Left colon (tissue), 2 donors: ENCODE measurements at regions not wholly inside any gene's neighbourhood (a gene's known extent, or its start where the extent isn't known, plus 50 kb on each side); places are given as distances from the start of the nearest gene placed in this dataset.

Experiments
- ATAC-seq: fragments of 200-7000 bp; cut with Tn5 transposase; one replicate; pipeline ENCODE4 v1.9.1; 2020; ENCODE audit warnings: mild to moderate bottlenecking, moderate library complexity
- DNase-seq, 2 donors: peaks; one replicate each; pipeline ENCODE4 v3.0.0-alpha.2; 2020
- intact Hi-C, 2 donors: fragments of 100-400 bp; cut with DNase I in 1 of 2; cut with micrococcal nuclease in 1 of 2; formaldehyde crosslinking; loops; one replicate each; pipeline versions ENCODE4 v1.11.2 to v1.14.0; 2022; cut with DNase I, micrococcal nuclease
- donor health status: DM: no; HTN: no; CAD: no.
- donor health status: DM: yes; HTN: yes; CAD: no.

DNA sequence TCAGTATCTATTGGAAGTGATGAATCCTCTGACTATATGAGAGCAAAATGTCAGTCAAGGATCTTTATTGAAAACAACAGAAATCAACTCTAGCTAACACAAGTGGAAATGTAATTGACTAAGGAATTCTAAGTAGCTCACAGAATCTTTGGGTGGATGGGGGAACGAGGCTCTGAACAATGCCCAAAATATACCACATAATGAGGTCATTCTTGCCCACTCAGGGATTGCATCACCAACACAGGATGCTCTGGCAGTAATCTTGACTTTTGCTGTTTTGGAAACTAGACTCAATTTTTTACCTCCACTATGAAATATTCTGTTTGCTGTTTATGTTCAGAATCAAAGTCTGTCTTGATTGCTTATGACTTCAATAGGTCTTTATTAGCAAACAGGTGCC lies 127.4 kb upstream of the UNC5C start:
- intact Hi-C loops: no loop called here
- DNase-seq (no peak), ATAC-seq (no peak)

DNA sequence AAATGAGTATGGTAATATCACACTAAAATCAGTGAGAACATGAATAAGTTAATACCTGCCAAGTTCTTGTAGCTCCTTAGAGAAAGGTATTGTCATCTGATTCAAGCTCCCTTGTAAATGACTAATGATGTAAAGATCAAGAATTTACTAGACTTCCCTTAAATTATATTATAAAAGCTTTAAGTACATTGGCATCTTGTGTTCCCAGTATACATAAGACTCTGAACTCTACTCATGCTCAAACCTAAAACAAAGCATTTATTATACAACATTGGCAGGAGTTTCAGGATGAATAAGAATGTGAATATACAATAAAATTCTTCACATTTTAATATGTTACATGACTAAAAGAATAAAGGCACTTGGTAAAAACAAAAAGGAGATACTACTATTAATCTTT lies 126.8 kb upstream of the UNC5C start:
- intact Hi-C loops: no loop called here
- no peak for ATAC-seq
- DNase-seq: no peak

DNA sequence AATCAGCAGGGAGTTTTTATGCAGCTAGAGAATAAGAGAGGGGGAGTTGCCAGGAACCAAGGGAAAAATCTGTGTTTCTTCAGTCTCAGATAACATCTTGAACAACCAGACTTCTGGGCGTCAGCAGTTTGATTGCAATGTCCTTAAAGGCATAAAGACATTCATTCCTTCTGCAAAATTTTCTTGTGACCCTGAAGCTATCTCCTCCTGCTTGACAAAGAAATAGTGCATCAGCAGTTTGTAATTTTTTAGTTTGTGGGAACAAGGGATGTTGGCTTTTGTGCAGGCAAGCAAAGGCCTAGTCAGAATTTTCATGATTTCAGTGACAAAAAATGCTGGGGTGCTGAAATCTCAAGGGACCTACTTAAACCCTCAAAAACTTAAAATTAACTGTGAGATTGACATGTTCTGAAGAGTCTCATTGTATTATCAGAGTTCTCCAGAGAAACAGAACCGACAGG lies 125.8 kb upstream of the UNC5C start:
- DNase-seq: no peak
- no peak for ATAC-seq
- intact Hi-C loops: no loop called here

DNA sequence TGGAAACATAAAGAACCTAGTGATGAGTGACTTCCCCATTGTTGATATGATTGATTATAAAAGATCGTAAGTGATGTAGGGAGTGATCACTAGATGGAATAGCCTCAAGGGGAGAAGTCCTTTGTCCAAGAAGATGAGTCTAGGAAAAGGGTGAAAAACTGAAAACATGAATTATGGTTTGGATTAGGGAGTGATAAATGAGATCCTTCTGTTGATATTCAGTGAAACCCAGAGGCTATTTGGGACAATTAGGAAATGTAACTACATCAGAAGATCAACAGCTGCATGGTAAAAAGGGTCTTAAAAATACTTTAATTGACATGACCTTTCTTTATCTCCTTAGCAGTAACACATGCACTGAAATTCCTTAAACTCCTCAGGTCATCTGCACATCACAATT lies 124.0 kb upstream of the UNC5C start:
- no peak for DNase-seq
- ATAC-seq: no peak
- intact Hi-C loops: no loop called here

DNA sequence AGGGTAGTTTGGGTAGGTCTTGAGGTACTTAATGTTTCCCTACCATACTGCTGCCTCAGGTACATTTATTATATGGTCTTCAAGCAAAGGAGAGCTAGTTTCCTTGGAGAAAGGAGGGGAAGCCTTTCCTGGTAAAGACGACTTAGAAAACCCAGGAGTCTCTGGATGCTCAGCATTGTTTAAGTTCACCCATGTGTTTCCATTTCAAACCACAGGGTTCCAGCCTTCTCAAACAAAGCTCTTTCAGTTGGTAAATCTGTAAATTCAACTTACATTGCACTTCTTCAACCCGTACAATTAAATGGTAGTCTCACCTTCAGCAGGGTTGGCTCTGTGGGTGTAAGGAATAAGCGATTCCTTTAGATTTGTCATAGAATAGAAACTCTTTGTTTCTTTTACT lies 111.9 kb upstream of the UNC5C start:
- ATAC-seq (no peak), DNase-seq (no peak)
- intact Hi-C loops: no loop called here

DNA sequence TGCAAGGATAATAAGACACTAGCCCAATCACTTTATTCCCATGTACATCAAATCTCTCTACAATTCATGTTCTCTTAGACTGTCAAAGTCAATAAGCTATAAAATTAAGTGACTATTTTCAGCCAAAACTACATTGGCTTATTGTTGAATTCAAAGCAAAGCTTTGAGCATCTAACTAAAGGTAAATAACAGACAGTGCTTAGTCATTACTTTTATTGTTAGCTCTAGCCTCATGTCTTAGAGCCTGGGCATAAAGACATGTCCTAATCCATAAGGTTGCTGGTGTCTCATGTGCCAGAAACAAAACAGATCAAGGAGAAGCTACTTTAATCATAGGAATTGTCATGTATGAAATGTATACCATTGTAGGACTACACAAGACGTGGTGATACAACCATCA lies 103.1 kb upstream of the UNC5C start:
- intact Hi-C loops: no loop called here
- no peak for DNase-seq
- ATAC-seq: no peak

DNA sequence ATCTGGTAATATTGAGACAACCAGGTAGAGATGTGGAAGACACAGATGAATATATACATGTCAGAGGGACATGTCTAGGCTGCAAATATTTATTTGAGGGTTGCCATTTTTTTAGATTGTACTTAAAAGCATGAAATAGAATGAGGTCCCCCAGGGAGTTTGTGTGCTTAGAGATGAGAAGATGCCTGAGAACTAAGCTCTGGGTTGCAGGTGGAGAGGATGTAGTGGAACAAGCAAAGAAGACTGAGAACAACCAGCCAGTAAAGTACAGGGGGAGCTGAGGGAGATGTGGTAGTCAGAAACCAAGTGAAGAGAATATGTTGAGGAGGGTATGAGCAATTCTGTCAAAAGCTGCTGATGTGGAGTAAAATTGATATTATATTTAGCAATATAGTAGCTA lies 95.6 kb upstream of the UNC5C start:
- intact Hi-C loops: no loop called here
- DNase-seq: no peak
- no peak for ATAC-seq

DNA sequence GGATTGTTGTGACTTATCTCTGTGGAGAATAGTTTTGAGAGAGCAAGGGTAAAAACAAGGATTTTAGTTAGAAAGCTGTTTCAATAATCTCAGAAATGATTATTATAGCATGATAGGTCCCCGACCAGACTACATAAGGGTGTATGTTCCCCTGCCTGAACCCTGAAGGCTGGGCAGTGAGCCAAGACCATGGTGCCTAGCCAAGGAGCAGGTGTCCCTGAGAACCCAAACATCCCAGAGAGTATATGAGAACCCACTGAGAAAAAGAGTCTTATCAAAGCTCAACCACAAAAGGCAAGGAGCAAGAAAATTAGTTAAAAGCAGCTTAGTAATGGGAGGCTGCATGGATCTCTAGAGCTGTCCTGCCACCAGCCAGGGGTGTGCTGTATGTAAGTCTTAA lies 94.9 kb upstream of the UNC5C start:
- no peak for ATAC-seq
- intact Hi-C loops: no loop called here
- no peak for DNase-seq

DNA sequence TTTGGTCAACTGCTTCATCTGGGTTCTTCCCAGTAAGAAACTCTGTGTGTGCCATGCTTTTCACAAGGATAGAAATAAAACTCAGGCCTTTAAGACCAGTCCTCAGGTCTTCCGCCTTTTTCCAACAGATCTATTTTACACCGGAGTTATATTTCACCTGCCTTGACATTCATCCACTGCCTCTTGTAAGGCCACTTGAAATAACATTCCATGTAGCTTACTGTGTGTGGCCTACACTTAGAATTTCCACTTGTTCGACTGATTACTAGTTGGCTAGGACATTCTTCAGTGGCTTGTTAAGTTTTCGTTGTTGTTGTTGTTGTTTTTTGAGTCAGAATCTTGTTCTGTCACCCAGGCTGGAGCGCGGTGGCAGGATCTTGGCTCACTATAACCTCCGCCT lies 92.8 kb upstream of the UNC5C start:
- DNase-seq (no peak), ATAC-seq (no peak)
- intact Hi-C loops: no loop called here

DNA sequence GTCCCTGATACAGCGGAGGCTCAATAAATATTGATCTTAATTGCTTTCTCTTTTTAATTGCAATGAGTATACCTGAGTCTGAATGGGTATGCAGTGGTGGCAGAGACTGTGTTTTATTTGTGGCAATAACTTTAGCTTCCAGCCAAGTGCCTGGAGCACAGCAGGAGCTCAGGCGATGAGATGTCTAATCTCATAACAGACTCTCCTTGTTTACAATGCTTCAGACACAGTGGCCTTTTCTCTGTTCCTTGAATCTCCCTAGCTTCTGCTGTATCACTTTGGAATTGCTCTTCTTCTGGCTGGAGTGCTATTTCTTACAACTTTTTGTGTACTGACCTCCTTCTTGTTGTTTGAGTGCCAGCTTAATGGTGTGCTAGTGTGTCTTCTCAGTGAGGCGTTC lies 91.5 kb upstream of the UNC5C start:
- ATAC-seq (no peak), DNase-seq (no peak)
- intact Hi-C loops: no loop called here

DNA sequence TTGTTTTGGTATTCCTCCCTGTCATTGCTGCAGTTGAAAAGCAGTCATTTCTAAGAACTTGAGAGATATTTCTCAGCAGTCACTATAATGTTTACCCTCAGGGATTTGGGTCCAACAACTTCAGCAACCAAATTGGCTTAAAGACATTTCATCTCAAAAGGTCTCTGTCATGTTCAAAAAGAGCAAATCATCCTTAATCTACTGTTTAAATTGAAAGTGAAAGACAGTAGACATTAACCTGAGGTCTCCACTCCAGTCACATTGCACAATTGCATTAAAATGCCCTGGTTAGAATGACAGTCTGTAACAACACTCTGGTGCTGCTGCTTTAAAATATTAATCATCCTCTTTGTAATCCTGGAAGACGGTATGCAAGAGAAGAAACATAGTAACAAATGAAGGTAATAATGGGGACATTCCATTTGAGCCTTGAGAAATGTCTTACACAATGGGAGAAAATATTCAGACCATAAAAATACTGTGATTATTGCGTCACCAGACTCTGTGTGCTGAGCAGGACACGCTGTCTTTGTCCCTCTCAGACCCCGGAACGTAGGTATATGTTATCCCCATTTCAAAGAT lies 90.2 kb upstream of the UNC5C start:
- intact Hi-C loops: no loop called here
- no peak for ATAC-seq

DNA sequence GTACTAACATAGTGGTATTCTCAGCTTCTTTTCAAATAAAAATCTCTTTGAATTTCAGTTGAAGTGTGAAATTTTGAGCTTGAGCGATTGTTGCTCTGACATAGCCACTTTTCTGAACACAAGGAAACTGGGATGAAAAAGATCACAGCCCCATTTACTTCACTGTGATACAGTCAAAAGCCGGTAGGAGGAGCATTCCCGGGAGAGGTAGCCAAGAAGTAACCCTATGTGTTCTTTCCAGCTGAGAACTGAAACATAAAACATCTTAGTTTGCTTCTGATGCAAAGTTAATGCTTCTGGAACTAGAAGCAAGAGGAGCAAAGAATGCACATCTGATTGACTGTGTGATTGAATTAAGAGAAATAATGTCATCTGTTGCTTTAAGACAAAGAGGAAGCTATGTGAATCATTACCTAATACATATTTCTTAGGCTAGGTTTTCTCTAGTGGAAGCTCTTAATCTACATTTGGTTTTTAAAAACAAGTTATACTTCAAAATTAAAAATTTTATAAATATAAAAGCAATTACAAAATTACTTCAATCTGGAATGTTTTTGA lies 88.3 kb upstream of the UNC5C start:
- ATAC-seq (peak; percentile 36), DNase-seq (no peak)
- intact Hi-C loops: no loop called here

More for the DNA sequence above, 90.2 kb upstream of the UNC5C start:
- DNase-seq: no peak

DNA sequence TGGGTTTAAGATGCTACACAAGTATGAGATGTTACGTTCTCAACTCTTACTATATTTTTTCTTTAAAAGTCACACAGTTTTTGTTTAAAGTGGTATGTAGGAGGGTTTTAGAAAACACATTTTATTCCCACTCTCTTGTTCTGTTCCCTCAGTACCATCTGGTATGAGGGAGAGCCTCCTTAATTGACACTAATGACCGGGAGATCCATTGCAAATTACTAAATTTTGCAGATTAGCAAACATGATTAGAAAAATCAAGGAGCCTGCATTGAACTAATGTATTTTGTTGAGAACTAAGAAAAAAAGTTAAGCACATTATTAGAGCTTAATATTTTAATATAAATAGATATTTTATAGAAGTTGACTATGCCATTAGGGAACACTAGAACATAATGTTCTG lies 87.3 kb upstream of the UNC5C start:
- no peak for DNase-seq
- ATAC-seq: no peak
- intact Hi-C loops: no loop called here

DNA sequence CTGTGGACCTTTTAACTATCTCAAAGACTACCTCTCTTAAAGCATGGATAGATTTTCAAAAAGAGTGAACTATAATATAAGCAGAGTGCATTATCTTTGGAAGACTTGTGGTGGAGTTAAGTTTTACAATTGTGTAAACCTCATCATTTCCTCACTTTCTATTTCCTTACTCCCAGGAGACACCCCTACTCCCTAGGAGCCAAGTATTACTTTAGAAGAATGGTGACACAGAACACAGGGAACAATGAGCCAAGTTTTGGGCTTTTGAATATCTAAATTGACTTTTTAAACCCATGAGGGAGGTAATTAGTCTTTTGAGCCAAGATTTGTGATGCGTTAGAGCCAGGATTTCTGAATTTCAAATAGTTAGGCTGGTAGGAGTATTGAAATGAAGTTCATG lies 78.9 kb upstream of the UNC5C start:
- no peak for DNase-seq
- ATAC-seq: no peak
- intact Hi-C loops: no loop called here

DNA sequence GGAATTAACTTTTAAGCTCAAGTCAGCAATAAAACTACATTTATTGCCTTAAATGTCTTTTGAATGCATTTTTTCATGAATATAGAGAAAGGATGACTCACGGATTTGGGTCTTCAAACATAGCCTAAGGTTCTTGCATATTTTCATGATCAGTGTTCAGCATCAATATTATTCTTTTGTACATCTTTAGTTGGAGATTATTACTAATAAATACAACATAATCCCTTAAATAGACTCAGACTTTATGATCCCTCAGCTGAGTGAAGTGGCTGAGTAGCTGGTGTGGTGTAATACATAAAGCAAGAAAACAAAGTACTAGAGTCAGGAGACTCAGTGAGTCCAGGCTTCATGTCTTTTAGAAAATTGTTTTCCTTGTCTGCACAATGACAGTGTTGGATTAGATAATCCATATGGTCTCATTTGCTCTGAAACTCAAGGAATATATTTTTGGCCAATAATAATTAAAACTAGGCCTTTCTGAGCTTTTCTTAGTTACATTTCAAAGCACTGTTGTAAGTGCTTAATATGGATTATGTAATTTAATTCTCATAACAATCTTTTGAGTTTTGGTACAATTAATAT lies 78.3 kb upstream of the UNC5C start:
- DNase-seq: no peak
- no peak for ATAC-seq
- intact Hi-C loops: no loop called here

DNA sequence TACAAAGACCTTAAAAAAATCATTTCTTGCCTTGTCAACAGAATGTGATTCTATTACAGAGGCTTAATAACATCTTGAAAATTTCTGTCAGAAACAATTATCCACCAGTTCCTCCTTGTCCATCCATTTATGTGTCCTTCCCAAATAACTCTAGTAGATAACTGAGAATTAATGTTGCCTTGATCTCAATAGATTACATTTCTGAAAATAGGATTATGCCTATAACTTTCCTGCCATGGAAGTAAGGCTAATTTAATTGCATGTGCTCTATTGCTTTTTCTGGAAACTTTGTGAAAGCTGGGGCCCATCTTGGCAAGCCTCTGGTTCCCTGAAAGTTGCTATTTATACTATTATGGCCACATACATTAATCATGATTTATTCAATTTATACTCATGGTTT lies 76.2 kb upstream of the UNC5C start:
- intact Hi-C loops: no loop called here
- ATAC-seq (no peak), DNase-seq (no peak)

DNA sequence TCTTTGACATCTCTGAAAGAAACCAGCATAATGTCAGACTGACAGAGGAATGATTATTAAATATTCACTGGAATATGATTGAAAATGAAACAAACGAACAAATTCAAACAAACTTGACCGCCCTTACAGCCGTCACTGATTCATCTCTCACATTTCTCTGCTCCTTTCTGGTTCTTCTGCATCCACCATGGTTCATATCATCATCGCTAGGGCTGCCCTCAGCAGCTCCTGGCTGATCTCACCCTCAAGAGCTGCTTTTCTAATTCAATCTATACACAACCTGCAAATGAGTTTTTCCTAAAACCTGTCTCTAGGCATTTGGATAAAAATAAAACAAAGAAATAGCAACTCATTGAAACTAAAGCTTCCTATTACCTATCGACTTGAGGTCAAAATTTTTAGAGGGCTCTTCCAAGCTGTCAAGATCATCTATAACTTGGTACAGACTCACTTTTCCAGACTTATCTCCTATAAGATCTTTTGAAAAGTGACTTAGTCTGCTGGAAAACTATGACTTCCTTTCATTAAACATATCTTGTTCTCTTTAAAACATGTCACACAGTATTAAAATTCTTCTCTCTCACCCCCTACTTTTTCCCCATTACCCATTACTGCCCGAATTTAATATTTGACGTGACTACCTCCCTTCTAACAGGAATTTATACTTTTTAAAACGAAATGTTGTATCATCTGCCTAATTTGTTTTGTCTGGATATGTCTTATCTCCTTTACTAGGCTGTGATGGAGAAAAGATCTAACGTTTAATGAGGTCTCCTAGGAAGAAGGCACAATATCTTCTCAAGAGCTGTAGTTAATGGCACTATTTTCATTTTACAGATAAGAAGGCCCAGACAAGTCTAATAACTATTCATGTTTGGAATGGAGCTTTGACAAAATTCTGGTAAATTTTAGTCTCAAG lies 71.0 kb upstream of the UNC5C start:
- no peak for ATAC-seq
- intact Hi-C loops: no loop called here
- no peak for DNase-seq

DNA sequence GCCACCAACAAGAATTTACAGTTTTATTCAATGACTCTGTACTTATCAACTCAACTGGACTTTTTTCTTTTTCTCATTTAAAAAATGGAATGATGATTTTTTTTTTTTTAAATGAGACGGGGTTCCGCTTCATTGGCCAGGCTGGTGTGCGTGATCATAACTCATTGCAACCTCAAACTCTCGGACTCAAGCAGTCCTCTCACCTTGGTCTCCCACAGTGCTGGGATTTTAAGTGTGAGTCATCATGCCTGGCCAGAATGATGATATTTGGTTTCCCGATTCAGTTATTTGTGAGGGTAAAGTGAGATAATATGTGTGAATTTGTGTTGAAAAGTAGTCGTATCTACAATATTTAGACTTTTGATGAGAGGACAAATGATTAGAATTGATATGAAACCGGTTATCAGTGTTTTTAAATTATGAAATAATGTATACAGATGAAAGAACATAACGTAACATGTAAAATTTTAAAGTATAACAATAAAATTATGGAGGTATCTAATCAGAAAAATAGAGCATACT lies 66.0 kb upstream of the UNC5C start:
- intact Hi-C loops: no loop called here
- DNase-seq (no peak), ATAC-seq (no peak)

DNA sequence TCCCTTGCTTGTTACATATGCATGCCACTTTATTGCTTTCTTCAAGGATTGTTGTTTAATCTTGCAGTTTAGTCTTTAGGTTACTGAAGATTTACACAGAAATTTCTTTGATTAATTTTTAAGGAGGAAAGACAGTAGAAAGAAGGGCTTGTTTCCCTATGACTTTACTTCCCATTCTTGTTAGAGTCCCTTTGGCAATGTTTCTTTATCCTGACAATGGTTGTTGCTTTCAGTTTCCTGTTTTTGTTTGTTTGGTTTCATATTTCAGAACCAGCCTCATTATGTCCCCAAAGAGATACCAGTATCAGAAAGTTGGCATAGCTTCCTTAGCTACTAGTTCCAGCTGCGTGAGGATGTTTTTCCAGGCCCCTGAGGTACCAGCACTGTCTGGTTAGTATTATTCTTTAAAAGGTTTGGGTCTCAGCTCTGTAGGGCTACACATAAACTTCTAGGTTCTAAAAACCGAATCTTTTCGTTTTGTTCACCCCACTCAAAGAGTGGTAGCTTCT lies 61.3 kb upstream of the UNC5C start:
- no peak for ATAC-seq
- DNase-seq: no peak
- intact Hi-C loops: no loop called here

DNA sequence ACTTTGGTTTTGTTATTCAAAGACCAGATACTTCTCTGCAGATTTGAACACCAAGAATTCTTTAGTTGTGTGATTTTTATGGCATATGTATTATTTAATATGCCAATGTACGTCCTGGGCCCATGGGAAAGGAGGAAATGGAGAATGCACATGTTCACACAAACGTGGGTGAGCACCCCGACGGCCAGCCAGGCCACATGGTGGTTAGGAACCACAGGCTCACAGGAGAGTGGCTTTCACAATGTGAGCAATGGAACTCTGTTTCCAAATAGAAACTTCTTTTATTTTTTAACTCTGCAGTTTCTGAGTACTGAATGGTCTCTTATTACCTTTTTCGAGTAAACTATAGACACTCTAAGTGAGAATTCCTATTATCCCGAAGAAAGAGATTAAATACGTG lies 58.0 kb upstream of the UNC5C start:
- no peak for DNase-seq
- ATAC-seq: no peak
- intact Hi-C loops: no loop called here
